Transverse colon (tissue), 4 donors: ENCODE measurements at regions not wholly inside any gene's neighbourhood (a gene's known extent, or its start where the extent isn't known, plus 50 kb on each side); places are given as distances from the start of the nearest gene placed in this dataset.
"Not testable (repeated sequence)": the region's sequence is repeated elsewhere in the genome, so short reads cannot be mapped to it uniquely, and the experiment has no call there.

ENCODE experiments used
- DNase-seq: peaks from one replicate; pipeline ENCODE4 v3.0.0-alpha.2; 2019
- H3K27ac ChIP-seq, 4 donors: fragments of 200-600 bp; sonication (generic); 2 replicates each; pipeline ENCODE4 v1.5.1; 2016 to 2018; ENCODE audit warnings: inconsistent platforms in 4 of 4
- H3K27me3 ChIP-seq: fragments of 200-600 bp; sonication (generic); 2 replicates; pipeline ENCODE4 v1.5.1; 2017; ENCODE audit warnings: inconsistent platforms
- H3K36me3 ChIP-seq, 4 donors: fragments of 200-600 bp; sonication (generic); 2 replicates each; pipeline ENCODE4 v1.5.1; 2017 to 2019; ENCODE audit warnings: inconsistent platforms in 4 of 4
- H3K4me1 ChIP-seq, 4 donors: fragments of 200-600 bp; sonication (generic); 2 replicates each; pipeline ENCODE4 v1.5.1; 2017 to 2020; ENCODE audit warnings: inconsistent platforms in 4 of 4
- H3K4me3 ChIP-seq, 4 donors: fragments of 200-600 bp; sonication (generic); 1 replicate in 1 of 4; 2 replicates in 3 of 4; pipeline versions ENCODE4 v1.5.1 to v1.6.1; 2017 to 2019; ENCODE audit warnings: inconsistent platforms in 4 of 4
- H3K9me3 ChIP-seq, 2 donors: fragments of 200-600 bp; sonication (generic); 2 replicates each; pipeline ENCODE4 v1.5.1; 2017 to 2019; ENCODE audit warnings: inconsistent platforms in 2 of 2
- CTCF ChIP-seq, 5 experiments: fragments of 200-600 bp in 3 of 5; fragments of 450-650 bp in 2 of 5; sonication (generic) in 3 of 5; IDR thresholded peaks; 1 replicate in 2 of 5; 2 replicates in 3 of 5; pipeline ENCODE4 v1.5.1; 2016 to 2017; ENCODE audit warnings: antibody characterized with exemption in 5 of 5, inconsistent platforms in 3 of 5, mild to moderate bottlenecking in 2 of 5, moderate library complexity in 1 of 5
- EP300 ChIP-seq: sonication (generic); formaldehyde crosslinking; IDR thresholded peaks from one replicate; pipeline ENCODE4 v1.6.1; 2017; ENCODE audit warnings: antibody characterized with exemption, low read depth
- POLR2A ChIP-seq: fragments of 450-650 bp; IDR thresholded peaks from one replicate; pipeline ENCODE4 v1.6.1; 2016; ENCODE audit warnings: antibody characterized with exemption, mild to moderate bottlenecking, moderate library complexity
- POLR2AphosphoS5 ChIP-seq, 3 donors: sonication (generic); formaldehyde crosslinking; IDR thresholded peaks; one replicate each; pipeline ENCODE4 v1.6.1; 2016; ENCODE audit warnings: antibody characterized with exemption in 3 of 3
- WGBS, 2 donors: methylation state at CpG; one replicate each; pipeline ENCODE4 v1.1.5; 2018; ENCODE audit warnings: low coverage in 1 of 2; 5-methylcytosine and 5-hydroxymethylcytosine counted together
- in situ Hi-C, 4 donors: fragments of 200-750 bp; cut with MboI; loops; one replicate each; pipeline versions ENCODE4 v1.15.0 to v1.15.1; 2017; ENCODE audit warnings: low sequenced_read_pairs in 3 of 4, low pct_ligation_motif_present in 1 of 4, low pct_unique_long_range_greater_than_20kb in 1 of 4
- intact Hi-C: fragments of 100-400 bp; cut with DNase I; formaldehyde crosslinking; loops from one replicate; pipeline ENCODE4 v1.15.1; 2023; ENCODE audit warnings: low total_unique reads

GRCh38 chr6:115443825-115444478, 616.7 kb downstream of the FRK start:
- intact Hi-C loops, result no loop called here
- Histone ChIP-seq H3K36me3 (no peaks in the 10 kb centered on the region), H3K27me3 (no peaks in the 10 kb centered on the region), H3K4me1 (no peaks in the 10 kb centered on the region), H3K27ac (no peak overlapping the region), H3K4me3 (no peak overlapping the region), H3K9me3 (no peaks in the 10 kb centered on the region)
- WGBS, 2 donors, result 68 to 69% methylated on average over 4 of the region's 4 CpGs
- DNase-seq, result no peak
- in situ Hi-C loops, result no loop called here
- no peak for TF ChIP-seq POLR2AphosphoS5 (IDR thresholded peaks at IDR 0.05)
- TF ChIP-seq EP300, result no peak
- TF ChIP-seq CTCF (IDR thresholded peaks at IDR 0.05), result no peak
- no peak for TF ChIP-seq POLR2A

GRCh38 chr6:115442323-115442722, 618.4 kb downstream of the FRK start:
- intact Hi-C loops (no loop called here), in situ Hi-C loops (no loop called here)
- Histone ChIP-seq H3K27ac (no peak overlapping the region), H3K36me3 (no peaks in the 10 kb centered on the region), H3K4me1 (no peaks in the 10 kb centered on the region), H3K4me3 (no peak overlapping the region), H3K27me3 (no peaks in the 10 kb centered on the region), H3K9me3 (no peaks in the 10 kb centered on the region)
- TF ChIP-seq EP300 (no peak), POLR2AphosphoS5 (IDR thresholded peaks at IDR 0.05) (no peak), POLR2A (no peak), CTCF (IDR thresholded peaks at IDR 0.05) (no peak)
- 45 to 54% methylated on average over 2 of the region's 2 CpGs for WGBS, 2 donors
- DNase-seq, result no peak

- DNase-seq, result no peak
- in situ Hi-C loops, result no loop called here
- no peak for TF ChIP-seq EP300
- no peak for TF ChIP-seq POLR2A
- no peak for TF ChIP-seq POLR2AphosphoS5 (IDR thresholded peaks at IDR 0.05)
- no peak for TF ChIP-seq CTCF (IDR thresholded peaks at IDR 0.05)
- Histone ChIP-seq H3K27me3 (no peaks in the 10 kb centered on the region), H3K4me3 (no peak overlapping the region), H3K4me1 (no peaks in the 10 kb centered on the region), H3K27ac (no peak overlapping the region), H3K9me3 (no peaks in the 10 kb centered on the region), H3K36me3 (no peaks in the 10 kb centered on the region)
- WGBS, 2 donors, result 71 to 86% methylated on average over 1 of the region's 1 CpG
- intact Hi-C loops, result no loop called here
Observed at GRCh38 chr6:115441651-115442050, 619.0 kb downstream of the FRK start.

- no peak overlapping the region for H3K4me3 ChIP-seq
- WGBS, 2 donors, result 50% methylated on average over 2 to 3 of the region's 3 CpGs
- DNase-seq, result no peak
- no peaks in the 10 kb centered on the region for H3K36me3 ChIP-seq
- no peaks in the 10 kb centered on the region for H3K9me3 ChIP-seq
- in situ Hi-C loops, result no loop called here
- H3K4me1 ChIP-seq, result no peaks in the 10 kb centered on the region
- no peaks in the 10 kb centered on the region for H3K27me3 ChIP-seq
- intact Hi-C loops, result no loop called here
- no peak for TF ChIP-seq EP300
- TF ChIP-seq POLR2A, result no peak
- TF ChIP-seq CTCF (IDR thresholded peaks at IDR 0.05), result no peak
- TF ChIP-seq POLR2AphosphoS5 (IDR thresholded peaks at IDR 0.05), result no peak
- H3K27ac ChIP-seq, result no peak overlapping the region
Observed at GRCh38 chr6:115415378-115415777, 645.3 kb downstream of the FRK start.

GRCh38 chr6:115414916-115415315, 645.8 kb downstream of the FRK start:
- H3K4me3 ChIP-seq, in situ Hi-C loops, H3K9me3 ChIP-seq, H3K27ac ChIP-seq, intact Hi-C loops, H3K27me3 ChIP-seq, H3K36me3 ChIP-seq, DNase-seq, H3K4me1 ChIP-seq: not testable (repeated sequence)
- 27 to 41% methylated on average over 2 to 6 of the region's 6 CpGs for whole genome bisulfite sequencing, 2 donors
